Glutamatergic neuron (in vitro differentiated cells): ENCODE measurements at regions not wholly inside any gene's neighbourhood (a gene's known extent, or its start where the extent isn't known, plus 50 kb on each side); places are given as distances from the start of the nearest gene placed in this dataset.

Source experiments
- DNase-seq: peaks from one replicate; pipeline ENCODE4 v3.0.0; 2022
- H3K27ac Mint-ChIP-seq: one replicate; pipeline ENCODE4 v1.8.0; 2020; ENCODE audit warnings: mild to moderate bottlenecking, mixed read lengths, inconsistent platforms; ENCODE audit not compliant: unreplicated experiment
- H3K27me3 Mint-ChIP-seq: one replicate; pipeline ENCODE4 v1.8.0; 2020; ENCODE audit warnings: mild to moderate bottlenecking, moderate library complexity, mixed read lengths, inconsistent platforms; ENCODE audit not compliant: unreplicated experiment
- H3K36me3 Mint-ChIP-seq: one replicate; pipeline ENCODE4 v1.8.0; 2020; ENCODE audit warnings: mild to moderate bottlenecking, mixed read lengths, inconsistent platforms; ENCODE audit not compliant: unreplicated experiment
- H3K4me1 Mint-ChIP-seq: one replicate; pipeline ENCODE4 v1.8.0; 2020; ENCODE audit warnings: mild to moderate bottlenecking, low read depth, mixed read lengths, inconsistent platforms; ENCODE audit not compliant: unreplicated experiment
- H3K4me3 Mint-ChIP-seq: one replicate; pipeline ENCODE4 v1.8.0; 2020; ENCODE audit warnings: mild to moderate bottlenecking, mixed read lengths, inconsistent platforms; ENCODE audit not compliant: unreplicated experiment
- H3K9me3 Mint-ChIP-seq: one replicate; pipeline ENCODE4 v1.8.0; 2020; ENCODE audit warnings: mild to moderate bottlenecking, moderate library complexity, mixed read lengths, inconsistent platforms; ENCODE audit not compliant: unreplicated experiment
- CTCF ChIP-seq: fragments of 200-600 bp; sonication (generic); IDR thresholded peaks from one replicate; pipeline ENCODE4 v1.5.0; 2021; ENCODE audit not compliant: partially characterized antibody, unreplicated experiment

- TF ChIP-seq CTCF = peak; percentile 80
- peak; percentile 72 for DNase-seq
- Mint-ChIP-seq H3K36me3 (no peaks in the 10 kb centered on the region), H3K27ac (no peak overlapping the region), H3K9me3 (no peaks in the 10 kb centered on the region), H3K4me1 (peaks cover 2% of the 10 kb centered on the region), H3K27me3 (peaks cover 2% of the 10 kb centered on the region), H3K4me3 (no peak overlapping the region)
These were observed 726.6 kb downstream of the TRAM1L1 start for GRCh38 chr4:116358633-116359222.

GRCh38 chr4:116357758-116358157, 727.6 kb downstream of the TRAM1L1 start:
- no peaks in the 10 kb centered on the region for H3K36me3 Mint-ChIP-seq
- H3K4me1 Mint-ChIP-seq = peaks cover 2% of the 10 kb centered on the region
- no peak for DNase-seq
- TF ChIP-seq CTCF = no peak
- no peak overlapping the region for H3K4me3 Mint-ChIP-seq
- no peaks in the 10 kb centered on the region for H3K9me3 Mint-ChIP-seq
- peaks cover 2% of the 10 kb centered on the region for H3K27me3 Mint-ChIP-seq
- no peak overlapping the region for H3K27ac Mint-ChIP-seq

GRCh38 chr4:116346750-116347149, 738.6 kb downstream of the TRAM1L1 start:
- Mint-ChIP-seq H3K9me3 (no peaks in the 10 kb centered on the region), H3K36me3 (no peaks in the 10 kb centered on the region), H3K4me1 (no peaks in the 10 kb centered on the region), H3K27ac (no peak overlapping the region), H3K4me3 (no peak overlapping the region), H3K27me3 (no peaks in the 10 kb centered on the region)
- no peak for DNase-seq
- no peak for TF ChIP-seq CTCF

- Mint-ChIP-seq H3K4me3 (no peak overlapping the region), H3K4me1 (no peaks in the 10 kb centered on the region), H3K9me3 (no peaks in the 10 kb centered on the region), H3K27me3 (no peaks in the 10 kb centered on the region), H3K27ac (no peak overlapping the region), H3K36me3 (no peaks in the 10 kb centered on the region)
- no peak for DNase-seq
- TF ChIP-seq CTCF = no peak
These were observed 741.6 kb downstream of the TRAM1L1 start for GRCh38 chr4:116343809-116344208.

GRCh38 chr4:116342143-116342542, 743.2 kb downstream of the TRAM1L1 start:
- Mint-ChIP-seq H3K9me3 (no peaks in the 10 kb centered on the region), H3K27me3 (no peaks in the 10 kb centered on the region), H3K36me3 (no peaks in the 10 kb centered on the region), H3K4me1 (no peaks in the 10 kb centered on the region), H3K4me3 (no peak overlapping the region), H3K27ac (no peak overlapping the region)
- no peak for DNase-seq
- TF ChIP-seq CTCF = no peak
